ENCODE measurements at regions not wholly inside any gene's neighbourhood (a gene's known extent, or its start where the extent isn't known, plus 50 kb on each side); places are given as distances from the start of the nearest gene placed in this dataset.

DNA sequence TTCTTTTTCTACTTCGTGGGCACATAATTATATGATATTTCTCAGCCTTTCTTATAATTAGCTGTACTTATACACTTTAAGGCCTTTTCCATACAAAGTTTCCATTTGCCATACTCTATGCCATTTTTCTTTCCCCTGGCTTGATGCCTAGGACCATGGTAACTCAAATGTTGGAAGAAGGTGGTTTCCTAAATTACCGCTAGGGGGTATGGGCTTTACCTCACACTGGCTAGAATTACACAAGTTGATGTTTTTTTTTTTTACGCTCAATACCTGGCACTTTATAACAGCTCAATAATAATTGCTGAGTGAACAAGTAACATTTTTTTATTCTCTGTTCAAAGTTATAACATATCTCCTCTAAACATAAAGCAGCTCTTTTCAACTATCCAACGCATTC is 306.8 kb upstream of the LRFN5 start:
- no peak for ATAC-seq
- TF ChIP-seq POLR2A (IDR thresholded peaks at IDR 0.05): no peak
- no peak for TF ChIP-seq CTCF (IDR thresholded peaks at IDR 0.05)

DNA sequence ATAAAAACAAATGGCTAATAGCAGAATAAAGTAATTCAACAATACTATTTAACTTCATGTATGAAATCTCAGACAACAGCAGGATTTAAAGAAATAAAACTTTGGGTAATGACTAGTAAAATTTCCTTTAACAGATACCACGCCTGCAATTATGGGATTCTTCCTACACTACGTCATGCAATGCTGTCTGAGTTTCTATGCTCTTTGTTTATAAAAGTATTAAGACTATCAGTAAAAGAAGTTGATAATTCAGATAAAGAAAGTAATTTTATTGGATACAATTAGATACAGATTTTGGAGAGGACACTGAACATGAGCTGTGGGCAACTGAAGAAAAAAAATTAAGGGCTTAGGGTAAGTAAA is 308.4 kb upstream of the LRFN5 start:
- intact Hi-C loops (cut with DNase I): no loop called here
- H3K36me3 ChIP-seq: no peaks in the 10 kb centered on the region
- no peaks in the 10 kb centered on the region for H3K4me1 ChIP-seq
- no peak overlapping the region for H3K27ac ChIP-seq
- 58 to 67% (median 63%) methylated on average over 2 of the region's 2 CpGs for WGBS, 4 donors
- TF ChIP-seq CTCF (IDR thresholded peaks at IDR 0.05) (no peak), POLR2A (IDR thresholded peaks at IDR 0.05) (no peak)
- DNase-seq: no peak
- H3K27me3 ChIP-seq: no peaks in the 10 kb centered on the region
- H3K4me3 ChIP-seq: no peak overlapping the region
- peaks cover 0 to 5% (median 0%) of the 10 kb centered on the region in 12 donors for H3K9me3 ChIP-seq
- ATAC-seq: no peak

More for the DNA sequence above, 306.8 kb upstream of the LRFN5 start:
- no peak for DNase-seq
- WGBS, 4 donors: 68 to 77% (median 71%) methylated on average over 4 of the region's 4 CpGs
- H3K4me3 ChIP-seq: no peak overlapping the region
- H3K36me3 ChIP-seq: no peaks in the 10 kb centered on the region
- H3K27ac ChIP-seq: no peak overlapping the region
- H3K9me3 ChIP-seq: peaks cover 0 to 5% (median 0%) of the 10 kb centered on the region in 12 donors
- intact Hi-C loops (cut with DNase I): no loop called here
- no peaks in the 10 kb centered on the region for H3K27me3 ChIP-seq
- H3K4me1 ChIP-seq: no peaks in the 10 kb centered on the region

DNA sequence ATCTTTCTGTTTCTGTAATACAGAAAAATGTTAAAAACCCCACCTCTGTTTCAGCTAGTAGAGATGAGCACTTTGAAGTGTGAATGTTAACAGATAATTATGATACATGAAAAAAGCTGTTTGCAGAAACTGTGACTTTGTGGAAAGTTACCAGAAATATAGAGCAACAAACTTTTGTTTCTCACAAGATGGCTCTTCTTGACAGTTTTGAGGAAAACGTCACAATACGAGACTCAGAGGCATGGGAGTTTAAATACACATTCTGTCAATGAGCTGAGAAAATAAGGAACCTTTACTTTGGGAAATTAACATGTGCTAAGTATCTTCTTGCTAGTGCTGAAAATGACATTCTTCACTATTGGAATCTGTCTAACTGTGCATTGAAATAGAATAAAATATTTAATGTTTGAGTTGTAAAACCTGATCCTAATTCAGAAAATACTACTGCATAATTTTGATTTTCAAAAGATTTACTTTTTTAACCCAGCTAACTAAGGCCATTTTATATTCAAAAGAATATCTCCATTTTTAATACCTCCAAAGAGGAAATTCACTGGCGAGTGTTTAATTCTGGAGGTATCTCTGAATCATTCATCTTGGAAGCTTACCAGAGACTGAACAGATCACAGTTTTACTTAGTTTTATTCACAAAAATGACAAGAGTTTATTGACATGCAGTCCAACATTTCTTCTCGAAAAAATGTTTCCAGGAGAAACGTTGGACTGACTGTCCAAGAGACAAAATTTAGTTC is 308.9 kb upstream of the LRFN5 start:
- Histone ChIP-seq H3K27me3 (no peaks in the 10 kb centered on the region), H3K36me3 (no peaks in the 10 kb centered on the region), H3K4me3 (no peak overlapping the region), H3K4me1 (no peaks in the 10 kb centered on the region), H3K9me3 (peaks cover 0 to 5% (median 0%) of the 10 kb centered on the region in 12 donors), H3K27ac (no peak overlapping the region)
- intact Hi-C loops (cut with DNase I): no loop called here
- WGBS, 4 donors: 42 to 46% (median 45%) methylated on average over 5 of the region's 5 CpGs
- ATAC-seq (no peak), DNase-seq (no peak)
- TF ChIP-seq POLR2A (IDR thresholded peaks at IDR 0.05) (no peak), CTCF (IDR thresholded peaks at IDR 0.05) (no peak)

DNA sequence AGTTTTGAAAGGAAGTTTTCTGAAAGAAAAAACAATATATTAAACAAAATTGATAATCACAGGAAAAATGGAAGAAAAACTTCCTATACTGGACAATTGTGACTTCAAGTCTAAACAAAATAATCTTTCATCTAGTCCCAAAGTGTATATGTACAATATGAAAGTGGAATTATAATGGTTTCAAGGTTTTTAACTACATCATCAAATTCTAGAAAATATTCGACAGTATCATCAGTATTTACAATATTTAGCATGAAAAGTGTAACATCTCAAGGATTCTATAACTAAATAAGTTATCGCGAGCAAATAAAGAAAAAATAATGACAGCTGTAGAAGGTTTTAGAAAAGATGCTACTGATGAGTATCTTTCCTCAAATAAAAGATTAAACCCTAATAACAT is 310.9 kb upstream of the LRFN5 start:
- H3K4me1 ChIP-seq: no peaks in the 10 kb centered on the region
- ATAC-seq (no peak), DNase-seq (no peak)
- intact Hi-C loops (cut with DNase I): no loop called here
- TF ChIP-seq CTCF (IDR thresholded peaks at IDR 0.05) (no peak), POLR2A (IDR thresholded peaks at IDR 0.05) (no peak)
- WGBS, 4 donors: 86 to 89% (median 88%) methylated on average over 3 of the region's 3 CpGs
- H3K4me3 ChIP-seq: no peak overlapping the region
- no peaks in the 10 kb centered on the region for H3K27me3 ChIP-seq
- H3K27ac ChIP-seq: no peak overlapping the region
- no peaks in the 10 kb centered on the region for H3K36me3 ChIP-seq
- peaks cover 0 to 5% (median 0%) of the 10 kb centered on the region in 12 donors for H3K9me3 ChIP-seq
